ENCODE measurements at regions not wholly inside any gene's neighbourhood (a gene's known extent, or its start where the extent isn't known, plus 50 kb on each side); places are given as distances from the start of the nearest gene placed in this dataset.

GRCh38 chr13:70183041-70183440 is 74.8 kb upstream of the KLHL1 start:
- Histone ChIP-seq H3K4me3 (no peak overlapping the region), H3K27me3 (no peaks in the 10 kb centered on the region), H3K4me1 (no peaks in the 10 kb centered on the region), H3K36me3 (no peaks in the 10 kb centered on the region), H3K9me3 (no peaks in the 10 kb centered on the region), H3K27ac (no peak overlapping the region)
- DNase-seq (no peak), ATAC-seq (ENCODE audit: low FRiP score in 2 of 2) (no peak)
- TF ChIP-seq CTCF (IDR thresholded peaks at IDR 0.05) (no peak), POLR2A (IDR thresholded peaks at IDR 0.05) (no peak), POLR2AphosphoS5 (IDR thresholded peaks at IDR 0.05) (no peak), EP300 (IDR thresholded peaks at IDR 0.05) (no peak)
- 74 to 76% methylated on average over 2 of the region's 2 CpGs for WGBS, 2 donors

Small RNA genes in the stretch of these regions (small RNA-seq; reads per million reads assigned to genes)
- gene AL445264.1 (0 reads per million in 4 donors), gene RNU6-54P (0 reads per million in 4 donors)
